ENCODE measurements at regions not wholly inside any gene's neighbourhood (a gene's known extent, or its start where the extent isn't known, plus 50 kb on each side); places are given as distances from the start of the nearest gene placed in this dataset.

- TF ChIP-seq CTCF (IDR thresholded peaks at IDR 0.05) (no peak), EZH2 (IDR thresholded peaks at IDR 0.05; ENCODE audit: borderline replicate concordance, insufficient read depth, low read depth, low read length, poor library complexity, severe bottlenecking) (no peak)
Measured at GRCh38 chr14:105987563-105987962, 461.2 kb downstream of the TMEM121 start.
